Spinal cord (tissue), 9 donors: ENCODE measurements at regions not wholly inside any gene's neighbourhood (a gene's known extent, or its start where the extent isn't known, plus 50 kb on each side); places are given as distances from the start of the nearest gene placed in this dataset.

Source experiments
- DNase-seq, 6 donors: peaks; one replicate each; pipeline versions ENCODE4 v3.0.0 to v3.0.0-alpha.2; 2013 to 2015; ENCODE audit warnings: low spot score in 6 of 6, low read depth in 4 of 6
- H3K27ac ChIP-seq: one replicate; pipeline ENCODE4 v1.5.1; 2013; ENCODE audit warnings: low read depth, low read length, control low read depth
- H3K27me3 ChIP-seq: one replicate; pipeline ENCODE4 v1.6.1; 2013; ENCODE audit warnings: low read length; ENCODE audit not compliant: control insufficient read depth, insufficient read depth
- H3K36me3 ChIP-seq: one replicate; pipeline ENCODE4 v1.6.1; 2013; ENCODE audit warnings: low read length; ENCODE audit not compliant: control insufficient read depth, insufficient read depth
- H3K4me1 ChIP-seq: one replicate; pipeline ENCODE4 v1.6.1; 2013; ENCODE audit warnings: low read length; ENCODE audit not compliant: control insufficient read depth, insufficient read depth
- H3K4me3 ChIP-seq: one replicate; pipeline ENCODE4 v1.5.1; 2013; ENCODE audit warnings: low read depth, low read length, control low read depth
- H3K9me3 ChIP-seq: one replicate; pipeline ENCODE4 v1.6.1; 2013; ENCODE audit warnings: low read length; ENCODE audit not compliant: control insufficient read depth, insufficient read depth
- WGBS: methylation state at CpG from one replicate; pipeline ENCODE4 v1.1.5; 2013; ENCODE audit warnings: missing lambda C conversion rate; ENCODE audit not compliant: insufficient coverage; 5-methylcytosine and 5-hydroxymethylcytosine counted together
- donor health status: healthy.

DNA sequence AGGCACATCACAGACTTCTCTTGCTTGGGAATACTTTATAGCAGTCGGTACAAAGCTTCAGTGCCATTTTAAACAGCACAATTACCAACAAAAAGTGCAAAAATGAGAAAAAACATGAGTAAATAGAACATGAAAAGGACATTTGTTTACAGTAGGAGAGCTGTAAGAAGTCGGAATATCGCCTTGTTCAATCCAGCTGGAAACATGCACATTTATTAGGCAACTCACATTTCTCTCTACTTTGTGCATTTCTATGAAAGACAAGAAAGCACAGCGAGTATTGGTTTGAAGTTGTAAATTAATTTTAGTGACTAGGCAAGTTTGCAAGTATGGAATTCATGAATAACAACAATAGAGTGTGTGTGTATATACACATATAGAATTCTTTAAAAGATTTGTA, 484.7 kb downstream of the DACH1 start:
- Histone ChIP-seq H3K36me3 (no peaks in the 10 kb centered on the region), H3K27ac (no peak overlapping the region)
- DNase-seq = no peak

DNA sequence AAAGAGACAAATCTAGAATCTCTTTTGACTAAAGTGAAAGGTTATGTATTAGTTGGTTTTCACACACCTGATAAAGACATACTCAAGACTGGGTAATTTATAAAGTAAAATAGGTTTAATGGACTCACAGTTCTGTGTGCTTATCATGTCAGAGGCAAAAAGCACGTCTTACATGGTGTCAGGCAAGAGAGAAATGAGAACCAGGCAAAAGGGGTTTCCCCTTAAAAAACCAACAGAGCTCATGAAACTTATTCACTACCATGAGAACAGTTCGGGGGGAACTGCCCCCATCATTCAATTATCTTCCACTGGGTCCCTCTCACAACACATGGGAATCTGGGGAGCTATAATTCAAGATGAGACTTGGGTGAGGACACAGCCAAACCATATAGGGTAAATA, 486.8 kb downstream of the DACH1 start:
- H3K4me3 ChIP-seq = no peak overlapping the region
- H3K4me1 ChIP-seq = no peaks in the 10 kb centered on the region
- no peak overlapping the region for H3K27ac ChIP-seq
- no peaks in the 10 kb centered on the region for H3K27me3 ChIP-seq
- no peak for DNase-seq
- H3K36me3 ChIP-seq = no peaks in the 10 kb centered on the region
- WGBS = no CpG with 5 or more reads among the region's 2 CpGs
- H3K9me3 ChIP-seq = no peaks in the 10 kb centered on the region

More for the DNA sequence above, 484.7 kb downstream of the DACH1 start:
- H3K4me3 ChIP-seq = no peak overlapping the region
- no peaks in the 10 kb centered on the region for H3K9me3 ChIP-seq
- H3K4me1 ChIP-seq = no peaks in the 10 kb centered on the region
- no peaks in the 10 kb centered on the region for H3K27me3 ChIP-seq
- no CpG with 5 or more reads among the region's 4 CpGs for WGBS

DNA sequence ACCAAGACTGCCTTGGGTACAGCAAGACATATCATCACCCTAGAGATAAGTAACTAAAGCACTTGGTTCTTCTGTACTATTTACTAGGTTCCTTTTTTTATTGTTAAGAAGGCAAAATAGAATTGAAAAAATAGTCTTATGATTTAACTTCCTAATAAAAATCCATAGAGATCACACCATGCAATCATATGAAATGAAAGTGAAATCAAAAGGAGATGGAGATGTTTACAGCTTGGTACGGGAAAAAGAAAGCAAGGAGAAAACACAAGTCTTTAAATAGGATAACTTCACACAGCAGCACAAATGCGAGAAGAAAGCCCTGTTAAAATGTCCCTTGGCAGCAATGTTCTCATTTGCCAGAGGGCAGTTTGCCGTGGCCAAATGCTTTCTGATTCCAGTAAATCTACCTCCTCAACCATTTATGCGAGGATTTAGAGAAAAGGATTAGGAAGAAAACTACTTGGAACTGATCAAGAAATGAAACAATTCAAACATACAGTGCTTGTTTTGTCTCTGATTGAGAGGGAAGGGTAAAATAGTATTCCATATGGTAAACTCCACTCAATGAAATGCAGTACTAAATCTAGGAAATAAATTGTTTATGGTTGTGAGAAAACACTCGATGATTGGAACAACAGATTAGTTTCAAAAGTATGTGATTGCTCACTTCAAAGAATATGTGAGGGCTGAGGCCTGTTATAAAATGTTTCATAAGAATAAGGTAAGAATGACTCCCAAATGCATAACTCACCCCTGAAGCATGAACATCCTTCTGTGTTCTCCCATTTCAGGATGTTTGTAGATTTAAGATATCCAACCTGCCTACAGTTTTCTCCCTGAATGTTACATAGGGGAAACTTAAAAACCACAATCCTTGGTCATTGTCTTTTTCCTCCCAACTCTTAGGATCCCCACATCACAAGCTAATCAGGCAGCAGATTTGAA, 487.8 kb downstream of the DACH1 start:
- WGBS = no CpG with 5 or more reads among the region's 5 CpGs
- no peak overlapping the region for H3K27ac ChIP-seq
- peak overlapping the region; percentile 3 for H3K4me3 ChIP-seq
- no peaks in the 10 kb centered on the region for H3K9me3 ChIP-seq
- H3K4me1 ChIP-seq = no peaks in the 10 kb centered on the region
- no peaks in the 10 kb centered on the region for H3K27me3 ChIP-seq
- DNase-seq = peak in 4 of 6 donors; percentile 19 to 84 (median 44)
- H3K36me3 ChIP-seq = no peaks in the 10 kb centered on the region

DNA sequence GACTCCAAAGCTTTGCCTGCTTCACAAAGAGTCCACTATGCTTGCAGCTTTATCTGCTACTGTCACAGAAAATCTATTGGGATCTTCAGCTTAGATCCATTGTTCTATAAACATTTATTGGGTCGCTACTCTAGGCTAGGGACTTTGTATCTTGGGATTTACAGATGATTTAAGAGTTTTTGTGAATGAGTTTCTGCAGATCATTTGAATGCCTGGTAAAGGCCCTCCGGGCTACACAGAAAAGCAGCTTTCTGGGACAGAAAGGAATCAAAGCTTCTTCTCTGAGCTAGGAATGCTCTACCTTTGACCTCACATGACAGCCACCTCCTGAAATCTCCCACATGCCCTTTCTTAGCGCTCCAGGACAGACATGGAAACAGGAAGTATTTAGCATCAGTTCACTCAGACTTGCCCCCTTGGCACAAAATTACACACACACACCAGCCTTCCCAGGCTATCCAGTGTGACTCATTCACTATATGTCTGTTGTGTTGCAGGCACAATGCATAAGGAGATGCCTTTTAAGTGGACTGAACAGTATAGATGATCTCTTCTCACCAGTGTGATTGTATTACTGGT, 492.4 kb downstream of the DACH1 start:
- 33% methylated on average over 2 of the region's 3 CpGs for WGBS
- no peak overlapping the region for H3K27ac ChIP-seq

DNA sequence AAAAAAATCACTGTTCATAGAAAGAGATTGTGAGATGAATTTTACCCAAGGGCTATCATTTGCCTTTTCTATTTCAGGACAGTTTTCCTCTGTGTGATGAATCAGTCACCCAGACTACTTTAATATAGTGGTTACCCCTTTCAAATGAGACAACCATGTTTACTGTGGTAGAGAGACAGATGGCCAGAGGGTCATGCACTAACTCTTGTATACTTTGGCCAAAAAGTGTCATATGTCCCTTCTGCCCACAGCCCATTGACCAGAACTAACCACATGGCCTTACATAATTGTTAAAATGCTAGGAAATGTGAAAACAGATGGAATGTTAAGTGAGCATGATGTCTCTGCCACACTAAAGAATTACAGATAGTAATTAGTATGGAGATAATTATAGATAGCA, 498.7 kb downstream of the DACH1 start:
- no peak overlapping the region for H3K27ac ChIP-seq
- DNase-seq = peak in 1 of 6 donors; percentile 4
- no peaks in the 10 kb centered on the region for H3K36me3 ChIP-seq
- no peaks in the 10 kb centered on the region for H3K27me3 ChIP-seq
- no peaks in the 10 kb centered on the region for H3K9me3 ChIP-seq
- H3K4me1 ChIP-seq = no peaks in the 10 kb centered on the region
- no peak overlapping the region for H3K4me3 ChIP-seq

More for the DNA sequence above, 492.4 kb downstream of the DACH1 start:
- no peak for DNase-seq
- H3K36me3 ChIP-seq = no peaks in the 10 kb centered on the region
- no peaks in the 10 kb centered on the region for H3K4me1 ChIP-seq
- no peak overlapping the region for H3K4me3 ChIP-seq
- H3K9me3 ChIP-seq = no peaks in the 10 kb centered on the region
- H3K27me3 ChIP-seq = no peaks in the 10 kb centered on the region

DNA sequence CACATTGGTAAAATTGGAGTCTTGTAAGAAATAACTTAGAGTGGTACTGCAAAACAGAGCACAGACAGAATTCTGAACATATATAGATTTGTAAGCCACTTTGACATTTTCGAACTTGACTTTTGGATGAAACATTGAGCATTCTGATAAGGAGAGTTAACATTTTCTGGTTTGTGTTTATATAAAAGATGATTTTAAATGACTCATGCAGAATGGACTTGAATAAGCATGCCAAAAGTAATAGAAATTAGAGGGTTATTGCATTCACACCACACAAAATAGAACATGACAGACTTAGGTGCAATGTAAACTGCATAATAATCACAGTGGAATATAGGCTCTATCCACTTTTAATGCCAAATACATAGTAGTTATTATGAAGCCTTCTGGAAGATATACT, 507.0 kb downstream of the DACH1 start:
- Histone ChIP-seq H3K27me3 (no peaks in the 10 kb centered on the region), H3K27ac (no peak overlapping the region), H3K4me3 (no peak overlapping the region), H3K9me3 (no peaks in the 10 kb centered on the region), H3K4me1 (no peaks in the 10 kb centered on the region), H3K36me3 (no peaks in the 10 kb centered on the region)
- WGBS = no CpG with 5 or more reads among the region's 1 CpG
- DNase-seq = no peak

DNA sequence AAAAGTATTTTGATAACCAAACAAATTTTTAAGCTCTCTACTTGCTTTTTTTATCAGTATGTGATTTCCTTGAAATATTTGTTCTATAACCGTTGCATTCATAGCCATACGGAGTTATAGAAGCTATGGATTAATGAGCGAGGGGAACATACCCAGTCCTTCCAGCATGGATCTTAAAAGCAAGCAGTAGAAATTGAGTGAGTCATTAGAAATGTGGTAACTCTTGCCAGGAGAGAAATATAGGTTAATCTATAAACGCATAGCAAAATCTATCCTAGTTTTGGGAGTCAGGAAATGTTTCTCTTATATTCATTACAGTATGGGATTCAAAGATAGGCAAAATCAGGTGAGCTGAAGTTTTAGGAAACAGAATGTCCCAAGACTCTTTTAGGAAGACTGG, 507.4 kb downstream of the DACH1 start:
- Histone ChIP-seq H3K4me3 (no peak overlapping the region), H3K36me3 (no peaks in the 10 kb centered on the region), H3K9me3 (no peaks in the 10 kb centered on the region), H3K27ac (no peak overlapping the region), H3K27me3 (no peaks in the 10 kb centered on the region), H3K4me1 (no peaks in the 10 kb centered on the region)
- no peak for DNase-seq
- no CpG with 5 or more reads among the region's 4 CpGs for WGBS

DNA sequence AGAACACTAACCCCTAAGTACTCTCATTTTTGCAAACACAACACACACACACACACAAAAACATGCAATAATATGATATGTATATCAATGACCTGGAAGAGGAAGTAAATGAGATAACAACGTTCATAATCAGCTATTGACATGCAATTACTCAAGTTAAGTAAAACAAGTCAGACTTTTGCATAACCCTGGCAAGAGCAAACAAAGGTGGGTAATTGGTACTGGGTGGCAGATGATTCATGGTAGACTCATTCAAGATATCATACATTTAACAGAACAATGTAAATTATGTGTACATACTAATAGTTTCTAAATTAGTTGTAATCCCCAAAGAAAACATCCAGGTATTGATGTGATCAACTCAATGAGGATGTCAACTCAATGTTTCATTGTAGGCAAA, 508.8 kb downstream of the DACH1 start:
- WGBS = no CpG with 5 or more reads among the region's 1 CpG
- H3K4me1 ChIP-seq = no peaks in the 10 kb centered on the region
- H3K9me3 ChIP-seq = no peaks in the 10 kb centered on the region
- no peaks in the 10 kb centered on the region for H3K27me3 ChIP-seq
- H3K4me3 ChIP-seq = no peak overlapping the region
- H3K36me3 ChIP-seq = no peaks in the 10 kb centered on the region
- DNase-seq = no peak
- no peak overlapping the region for H3K27ac ChIP-seq

DNA sequence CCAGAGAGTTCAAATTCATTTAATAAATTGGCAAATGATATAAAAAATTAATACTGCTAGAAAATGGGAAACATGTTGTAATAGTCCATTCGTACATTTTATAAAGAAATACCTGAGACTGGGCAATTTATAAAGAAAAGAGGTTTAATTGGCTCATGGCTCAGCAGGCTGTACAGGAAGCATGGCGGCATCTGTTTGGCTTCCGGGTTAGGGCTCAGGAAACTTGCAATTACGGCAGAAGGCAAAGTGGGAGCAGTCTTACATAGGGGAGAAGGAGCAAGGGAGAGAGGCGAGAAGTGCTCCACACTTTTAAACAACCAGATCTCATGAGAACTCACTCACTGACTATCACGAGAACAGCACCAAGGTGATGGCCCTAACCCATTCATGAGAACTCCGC, 512.0 kb downstream of the DACH1 start:
- WGBS = 90% methylated on average over 4 of the region's 7 CpGs
- no peak for DNase-seq
- H3K4me1 ChIP-seq = no peaks in the 10 kb centered on the region
- H3K27me3 ChIP-seq = no peaks in the 10 kb centered on the region
- H3K36me3 ChIP-seq = no peaks in the 10 kb centered on the region
- H3K9me3 ChIP-seq = no peaks in the 10 kb centered on the region
- no peak overlapping the region for H3K27ac ChIP-seq
- H3K4me3 ChIP-seq = no peak overlapping the region

DNA sequence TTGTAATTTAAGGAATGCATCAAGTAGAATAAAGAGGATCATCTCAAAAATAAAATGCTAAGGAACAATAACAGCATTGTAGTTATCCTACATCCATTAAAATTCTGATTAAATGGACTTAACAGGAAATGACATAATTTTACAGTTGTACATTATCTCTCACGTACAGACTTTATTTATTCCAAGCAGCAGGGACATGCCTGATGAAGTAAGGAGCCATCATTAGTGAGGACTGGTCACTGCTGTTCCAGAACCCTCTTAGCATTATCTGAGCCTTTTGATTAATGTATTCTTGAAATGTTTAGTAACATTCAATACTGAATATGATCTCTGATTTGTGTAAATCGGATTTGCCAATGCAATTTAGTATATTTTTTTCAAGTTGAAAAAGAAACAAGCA, 516.1 kb downstream of the DACH1 start:
- H3K4me1 ChIP-seq = no peaks in the 10 kb centered on the region
- no peaks in the 10 kb centered on the region for H3K27me3 ChIP-seq
- H3K36me3 ChIP-seq = no peaks in the 10 kb centered on the region
- no peaks in the 10 kb centered on the region for H3K9me3 ChIP-seq
- H3K4me3 ChIP-seq = no peak overlapping the region
- WGBS = no CpG with 5 or more reads among the region's 2 CpGs
- no peak for DNase-seq
- H3K27ac ChIP-seq = no peak overlapping the region
